GM12892 (cell line): ENCODE measurements at regions not wholly inside any gene's neighbourhood (a gene's known extent, or its start where the extent isn't known, plus 50 kb on each side); places are given as distances from the start of the nearest gene placed in this dataset.

ENCODE experiments used
- POLR2A ChIP-seq: IDR thresholded peaks from 2 replicates; pipeline ENCODE4 v1.6.1; 2011; ENCODE audit warnings: low read depth, low read length, control low read depth
- POLR2AphosphoS5 ChIP-seq: IDR thresholded peaks from 2 replicates; pipeline ENCODE4 v1.6.1; 2011; ENCODE audit warnings: low read depth, low read length, control low read depth

DNA sequence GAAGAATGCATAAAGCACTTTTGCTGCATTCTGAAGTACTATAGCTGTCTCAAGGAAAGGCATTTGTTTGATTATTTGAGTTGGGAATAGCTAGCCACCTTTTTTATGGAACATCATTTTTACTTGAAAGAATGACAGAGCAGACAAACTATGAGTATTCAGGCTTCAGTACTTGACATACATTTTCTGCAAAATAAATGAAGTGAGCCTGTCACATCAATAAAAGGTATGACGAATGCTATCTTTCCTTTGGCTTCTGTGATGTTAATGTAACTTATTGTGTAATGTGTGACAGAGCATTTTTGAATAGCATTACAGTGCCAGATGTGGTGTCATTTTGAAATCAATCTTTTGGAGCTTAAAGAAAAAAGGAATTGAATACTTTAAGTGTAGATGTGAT lies 440.3 kb upstream of the ONECUT1 start:
- TF ChIP-seq POLR2A (no peak), POLR2AphosphoS5 (no peak)
